ENCODE measurements at regions not wholly inside any gene's neighbourhood (a gene's known extent, or its start where the extent isn't known, plus 50 kb on each side); places are given as distances from the start of the nearest gene placed in this dataset.

DNA sequence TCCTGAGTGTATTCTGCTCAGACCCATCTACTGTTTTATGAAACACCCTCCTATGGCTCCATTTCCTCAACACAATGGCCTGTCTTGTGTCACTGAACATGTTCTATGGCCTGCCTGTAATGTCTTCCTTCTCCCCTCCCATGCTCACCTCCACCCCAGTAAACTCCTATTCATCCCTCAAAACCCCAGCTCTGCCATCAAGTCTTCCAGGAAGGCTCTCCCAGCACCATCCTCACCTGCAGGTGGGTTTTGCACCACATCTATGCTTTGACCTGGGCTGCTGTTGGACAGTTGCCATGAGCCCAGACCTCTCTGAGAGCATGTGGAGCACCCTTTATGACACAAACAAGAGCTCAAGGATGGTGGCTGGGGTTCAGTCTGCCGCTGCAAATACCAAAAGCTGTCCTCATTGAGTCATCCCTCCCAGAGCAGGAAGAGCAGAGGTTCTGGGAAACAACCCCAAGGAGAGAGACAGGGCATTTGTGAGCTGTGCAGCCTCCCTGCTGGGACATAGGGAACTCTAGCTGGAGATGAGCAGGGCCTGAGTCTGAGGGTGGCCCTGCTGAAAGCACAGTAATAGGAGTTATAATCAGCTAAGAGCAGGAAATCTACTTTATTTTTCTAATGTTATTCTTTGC is 93.8 kb upstream of the CD93 start:
- H3K4me3 Mint-ChIP-seq: no peak overlapping the region
- H3K27me3 Mint-ChIP-seq (ENCODE audit: insufficient read depth): peaks cover 8% of the 10 kb centered on the region
- H3K27ac Mint-ChIP-seq: no peak overlapping the region
- H3K9me3 Mint-ChIP-seq: peaks cover 3% of the 10 kb centered on the region
- no peak for DNase-seq (ENCODE audit: low spot score)
- H3K36me3 Mint-ChIP-seq (ENCODE audit: low read depth): no peaks in the 10 kb centered on the region
- H3K4me1 Mint-ChIP-seq (ENCODE audit: low read depth): no peaks in the 10 kb centered on the region
- intact Hi-C loops (cut with micrococcal nuclease): no loop called here

DNA sequence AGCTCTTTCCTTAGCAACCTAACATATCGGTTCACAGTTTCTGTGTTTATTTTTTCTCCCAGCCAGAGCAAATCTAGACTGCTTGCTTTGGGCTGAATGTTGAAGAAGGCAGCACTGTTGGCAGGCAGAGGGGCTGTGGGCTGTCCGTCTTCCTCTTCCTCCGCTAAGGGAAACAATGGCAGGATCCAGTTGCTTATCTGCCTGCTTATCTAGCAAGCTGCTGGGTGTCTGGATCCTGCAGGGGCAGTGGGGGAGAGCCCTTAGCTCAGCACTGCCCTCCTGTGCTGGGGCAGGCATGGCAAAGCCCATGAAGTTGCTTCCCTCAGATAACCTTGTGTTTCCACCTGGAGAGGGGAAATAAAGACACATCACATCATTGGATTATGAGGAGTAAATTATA is 92.7 kb upstream of the CD93 start:
- DNase-seq (ENCODE audit: low spot score): no peak
- no peaks in the 10 kb centered on the region for H3K36me3 Mint-ChIP-seq (ENCODE audit: low read depth)
- intact Hi-C loops (cut with micrococcal nuclease): no loop called here
- H3K27me3 Mint-ChIP-seq (ENCODE audit: insufficient read depth): peaks cover 12% of the 10 kb centered on the region
- no peaks in the 10 kb centered on the region for H3K4me1 Mint-ChIP-seq (ENCODE audit: low read depth)
- no peak overlapping the region for H3K4me3 Mint-ChIP-seq
- no peak overlapping the region for H3K27ac Mint-ChIP-seq
- H3K9me3 Mint-ChIP-seq: peaks cover 3% of the 10 kb centered on the region

DNA sequence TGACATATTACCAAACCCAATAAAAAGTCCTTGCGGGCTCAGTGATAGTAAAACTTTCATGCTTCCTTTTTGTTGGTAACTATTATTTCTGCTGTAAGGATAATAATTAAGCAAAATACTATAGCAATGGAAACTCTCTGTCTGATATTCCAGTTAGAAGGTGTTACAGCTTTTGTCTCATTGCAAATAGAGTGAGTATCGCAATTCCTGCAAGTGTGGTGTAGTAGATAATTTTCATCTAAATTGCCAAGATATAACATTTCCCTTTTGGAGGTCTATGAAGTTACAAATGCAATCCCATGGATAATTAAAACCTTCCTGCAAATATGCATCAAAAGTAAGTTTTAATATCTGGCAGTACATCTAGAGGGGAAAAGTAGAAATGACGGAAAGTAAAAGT is 88.7 kb upstream of the CD93 start:
- DNase-seq (ENCODE audit: low spot score): no peak
- no peaks in the 10 kb centered on the region for H3K9me3 Mint-ChIP-seq
- H3K27me3 Mint-ChIP-seq (ENCODE audit: insufficient read depth): peaks cover 32% of the 10 kb centered on the region
- no peak overlapping the region for H3K4me3 Mint-ChIP-seq
- no peaks in the 10 kb centered on the region for H3K4me1 Mint-ChIP-seq (ENCODE audit: low read depth)
- intact Hi-C loops (cut with micrococcal nuclease): no loop called here
- no peaks in the 10 kb centered on the region for H3K36me3 Mint-ChIP-seq (ENCODE audit: low read depth)
- H3K27ac Mint-ChIP-seq: no peak overlapping the region

DNA sequence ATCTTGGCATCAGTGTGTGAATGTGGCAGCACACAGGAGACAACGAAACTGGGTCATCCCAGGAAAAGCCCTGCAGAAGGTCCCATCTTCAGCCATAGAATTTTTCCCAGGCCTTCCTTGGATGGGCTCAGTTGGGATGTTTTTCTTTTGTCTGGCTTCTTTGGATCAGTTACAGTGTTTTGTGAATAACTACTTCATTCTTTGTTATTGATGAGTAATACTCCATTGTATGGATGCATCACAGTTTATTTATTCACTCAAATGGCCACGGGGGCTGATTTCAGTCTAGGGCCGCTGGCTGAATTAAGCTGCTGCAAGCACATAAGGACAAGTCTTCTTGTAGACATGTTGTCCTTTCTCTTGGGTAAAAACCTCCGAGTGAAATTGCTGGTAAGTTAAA is 81.3 kb upstream of the CD93 start:
- no peaks in the 10 kb centered on the region for H3K4me1 Mint-ChIP-seq (ENCODE audit: low read depth)
- no peak overlapping the region for H3K27ac Mint-ChIP-seq
- intact Hi-C loops (cut with micrococcal nuclease): no loop called here
- H3K27me3 Mint-ChIP-seq (ENCODE audit: insufficient read depth): peaks cover 16% of the 10 kb centered on the region
- H3K4me3 Mint-ChIP-seq: no peak overlapping the region
- H3K36me3 Mint-ChIP-seq (ENCODE audit: low read depth): no peaks in the 10 kb centered on the region
- no peaks in the 10 kb centered on the region for H3K9me3 Mint-ChIP-seq
- no peak for DNase-seq (ENCODE audit: low spot score)

DNA sequence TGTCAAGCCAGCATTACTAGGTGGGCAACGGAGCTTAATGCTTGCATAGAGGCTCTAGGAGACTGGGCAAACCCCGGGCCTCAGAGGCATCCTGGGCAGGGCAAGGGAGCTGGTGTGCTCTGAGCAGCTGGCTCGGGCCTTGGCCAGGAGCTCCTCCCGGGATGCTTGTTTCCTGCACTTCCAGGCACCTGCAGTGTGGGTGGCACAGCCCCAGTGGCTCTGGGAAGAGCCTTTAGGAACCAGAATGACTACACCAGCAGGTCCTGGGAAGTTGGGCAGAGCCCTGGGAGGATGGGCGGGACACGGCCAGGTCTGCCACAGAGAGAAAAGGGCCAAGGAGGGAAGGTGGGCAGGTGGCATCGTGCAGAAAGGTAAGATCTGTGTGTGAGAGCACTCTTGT is 80.4 kb upstream of the CD93 start:
- H3K27me3 Mint-ChIP-seq (ENCODE audit: insufficient read depth): peaks cover 8% of the 10 kb centered on the region
- H3K4me3 Mint-ChIP-seq: no peak overlapping the region
- DNase-seq (ENCODE audit: low spot score): no peak
- no peaks in the 10 kb centered on the region for H3K9me3 Mint-ChIP-seq
- H3K27ac Mint-ChIP-seq: no peak overlapping the region
- H3K4me1 Mint-ChIP-seq (ENCODE audit: low read depth): no peaks in the 10 kb centered on the region
- intact Hi-C loops (cut with micrococcal nuclease): no loop called here
- H3K36me3 Mint-ChIP-seq (ENCODE audit: low read depth): no peaks in the 10 kb centered on the region

DNA sequence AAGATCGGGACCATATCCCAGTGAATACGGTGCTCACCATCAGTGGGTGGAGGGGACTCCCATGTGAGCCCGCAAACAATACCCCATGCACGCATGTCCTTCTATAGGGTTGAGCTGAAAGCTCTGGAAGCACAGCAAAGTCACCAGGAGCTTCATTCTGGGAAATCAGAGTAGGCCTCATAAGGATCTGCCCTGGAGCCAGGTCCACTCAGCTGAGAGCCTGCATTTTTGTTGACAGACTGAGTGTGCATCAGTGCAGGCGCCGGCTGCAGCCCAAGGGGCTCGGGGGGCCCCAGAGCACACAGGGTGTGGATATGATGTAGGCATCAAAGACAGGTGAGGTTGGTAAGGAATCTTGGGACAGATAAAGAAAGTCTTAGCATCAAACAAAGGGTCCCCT is 79.8 kb upstream of the CD93 start:
- no peaks in the 10 kb centered on the region for H3K4me1 Mint-ChIP-seq (ENCODE audit: low read depth)
- H3K36me3 Mint-ChIP-seq (ENCODE audit: low read depth): no peaks in the 10 kb centered on the region
- no peak overlapping the region for H3K4me3 Mint-ChIP-seq
- intact Hi-C loops (cut with micrococcal nuclease): no loop called here
- no peak for DNase-seq (ENCODE audit: low spot score)
- H3K27ac Mint-ChIP-seq: no peak overlapping the region
- peaks cover 5% of the 10 kb centered on the region for H3K27me3 Mint-ChIP-seq (ENCODE audit: insufficient read depth)
- H3K9me3 Mint-ChIP-seq: no peaks in the 10 kb centered on the region

DNA sequence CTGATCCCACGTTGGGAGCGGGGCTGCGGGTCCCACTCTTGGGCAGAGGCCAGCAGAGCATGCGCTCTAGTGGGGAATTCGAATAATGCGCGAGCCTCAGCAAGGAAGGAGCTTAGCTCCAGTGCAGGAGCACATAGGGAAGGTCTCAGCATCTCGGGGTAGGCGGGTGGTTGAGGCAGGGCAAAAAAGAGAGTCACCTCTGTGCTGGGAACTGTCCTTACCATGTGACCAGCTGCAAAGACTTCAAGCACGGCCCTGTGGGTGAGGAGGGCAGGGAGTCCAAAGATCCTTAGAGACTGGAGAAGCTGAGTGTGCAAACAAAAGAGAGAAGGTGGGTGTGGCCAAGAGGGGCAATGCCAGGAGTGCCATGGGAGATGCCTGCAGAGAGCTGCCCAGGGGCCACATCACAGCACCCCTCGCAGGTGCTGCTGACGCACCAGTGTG is 79.2 kb upstream of the CD93 start:
- Mint-ChIP-seq H3K4me1 (ENCODE audit: low read depth) (peaks cover 4% of the 10 kb centered on the region), H3K36me3 (ENCODE audit: low read depth) (no peaks in the 10 kb centered on the region), H3K27ac (no peak overlapping the region), H3K27me3 (ENCODE audit: insufficient read depth) (peaks cover 5% of the 10 kb centered on the region), H3K9me3 (no peaks in the 10 kb centered on the region), H3K4me3 (no peak overlapping the region)
- intact Hi-C loops (cut with micrococcal nuclease): no loop called here
- DNase-seq (ENCODE audit: low spot score): no peak

DNA sequence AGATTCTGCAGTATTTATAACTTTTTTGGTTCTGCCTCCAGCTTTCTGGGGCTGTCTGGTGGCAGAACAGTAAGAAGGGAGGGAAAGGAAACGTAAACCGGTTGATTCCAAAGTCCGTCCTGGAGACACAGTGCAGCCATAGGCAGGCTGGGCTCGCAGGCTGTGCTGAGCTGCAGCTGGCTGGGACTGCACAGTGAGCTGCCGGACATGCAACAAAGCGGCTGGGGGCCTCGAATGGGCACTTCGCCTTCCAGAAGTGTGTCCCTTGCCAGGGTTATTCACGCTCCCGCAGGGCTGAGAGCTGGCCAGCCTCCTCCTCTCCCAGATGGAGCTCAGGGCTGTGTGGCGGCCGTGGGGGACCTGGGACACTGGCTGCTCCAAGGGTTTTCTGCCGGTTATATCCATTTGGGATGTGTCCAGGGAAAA is 78.1 kb upstream of the CD93 start:
- Mint-ChIP-seq H3K36me3 (ENCODE audit: low read depth) (no peaks in the 10 kb centered on the region), H3K4me3 (no peak overlapping the region), H3K4me1 (ENCODE audit: low read depth) (peaks cover 16% of the 10 kb centered on the region), H3K27ac (no peak overlapping the region), H3K27me3 (ENCODE audit: insufficient read depth) (no peaks in the 10 kb centered on the region), H3K9me3 (no peaks in the 10 kb centered on the region)
- no peak for DNase-seq (ENCODE audit: low spot score)
- intact Hi-C loops (cut with micrococcal nuclease): no loop called here

DNA sequence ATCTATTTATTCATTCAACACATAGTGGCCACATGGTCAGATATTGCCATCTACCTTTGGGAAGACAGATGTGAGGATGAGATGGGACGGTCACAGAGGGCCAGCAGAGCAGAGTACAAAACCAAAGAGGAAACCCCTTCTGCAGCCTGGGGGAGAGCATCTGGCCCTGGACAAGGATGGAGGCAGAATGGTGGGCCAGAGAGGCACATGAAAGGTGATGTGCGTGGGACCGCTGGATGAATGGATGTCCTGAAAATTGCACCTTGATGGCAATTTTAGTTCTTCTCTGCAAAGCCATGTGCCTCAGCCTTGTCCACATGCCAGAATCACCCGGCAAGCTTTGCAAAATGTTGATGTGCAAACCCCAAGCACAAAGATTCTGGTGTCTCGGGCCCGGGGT is 77.4 kb upstream of the CD93 start:
- H3K36me3 Mint-ChIP-seq (ENCODE audit: low read depth): no peaks in the 10 kb centered on the region
- no peak overlapping the region for H3K4me3 Mint-ChIP-seq
- H3K27me3 Mint-ChIP-seq (ENCODE audit: insufficient read depth): no peaks in the 10 kb centered on the region
- H3K9me3 Mint-ChIP-seq: no peaks in the 10 kb centered on the region
- H3K27ac Mint-ChIP-seq: no peak overlapping the region
- H3K4me1 Mint-ChIP-seq (ENCODE audit: low read depth): peaks cover 22% of the 10 kb centered on the region
- DNase-seq (ENCODE audit: low spot score): no peak
- intact Hi-C loops (cut with micrococcal nuclease): no loop called here

DNA sequence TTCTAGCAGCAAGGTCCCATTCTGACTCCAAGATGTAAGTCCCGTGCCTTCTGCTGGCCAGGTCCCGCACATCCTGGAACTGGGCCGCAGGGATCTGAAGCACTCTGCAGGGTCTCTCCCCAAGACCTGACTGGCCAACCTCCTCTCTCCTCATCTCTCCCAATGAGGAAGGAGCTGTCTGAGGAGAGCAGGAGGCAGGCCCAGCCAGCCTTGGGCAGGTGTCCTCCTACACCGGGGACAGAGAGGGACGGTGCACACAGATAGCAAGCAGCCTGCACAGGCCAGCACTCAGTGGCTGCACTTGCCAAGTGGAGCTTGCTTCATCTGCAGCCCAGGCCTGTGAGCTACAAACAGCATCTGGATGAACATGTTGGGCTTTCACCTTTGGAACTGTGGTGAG is 76.8 kb upstream of the CD93 start:
- no peaks in the 10 kb centered on the region for H3K27me3 Mint-ChIP-seq (ENCODE audit: insufficient read depth)
- H3K27ac Mint-ChIP-seq: no peak overlapping the region
- DNase-seq (ENCODE audit: low spot score): no peak
- H3K36me3 Mint-ChIP-seq (ENCODE audit: low read depth): no peaks in the 10 kb centered on the region
- intact Hi-C loops (cut with micrococcal nuclease): no loop called here
- H3K4me3 Mint-ChIP-seq: no peak overlapping the region
- peaks cover 29% of the 10 kb centered on the region for H3K4me1 Mint-ChIP-seq (ENCODE audit: low read depth)
- H3K9me3 Mint-ChIP-seq: no peaks in the 10 kb centered on the region

DNA sequence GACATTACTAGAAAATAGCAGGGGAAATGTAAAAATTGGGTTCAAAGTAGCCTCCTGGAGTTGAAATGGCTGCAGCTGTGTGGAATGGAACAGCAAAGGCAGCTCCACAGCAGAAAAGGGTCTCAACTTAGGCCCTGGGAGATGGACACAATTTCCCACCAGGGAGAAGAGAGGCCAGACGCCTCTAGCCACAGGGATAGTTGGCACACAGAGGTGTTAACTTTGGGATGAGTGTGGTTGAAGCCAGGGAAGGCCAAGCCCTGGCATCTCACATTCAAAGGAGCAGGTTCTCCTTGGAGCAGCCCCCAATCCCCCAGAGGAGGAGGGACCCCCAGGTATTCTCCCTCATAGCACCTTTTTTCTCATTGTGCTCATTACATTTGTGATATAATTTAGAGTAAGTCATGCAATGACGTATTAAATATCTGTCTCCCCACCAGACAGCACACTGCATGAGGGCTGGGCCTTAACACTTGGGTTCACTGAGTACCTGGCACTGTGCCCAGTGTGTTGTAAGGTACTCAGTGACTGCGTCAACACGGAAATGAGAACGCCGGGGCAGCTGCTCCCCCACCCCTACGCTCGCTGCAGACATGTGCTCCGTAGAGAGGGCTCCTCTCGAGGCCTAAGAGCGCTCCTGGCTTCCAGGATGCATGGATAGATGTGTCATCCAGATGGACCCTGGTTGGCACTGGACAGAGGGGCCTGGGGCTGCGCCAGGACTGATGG is 76.0 kb upstream of the CD93 start:
- intact Hi-C loops (cut with micrococcal nuclease): no loop called here
- Mint-ChIP-seq H3K4me1 (ENCODE audit: low read depth) (peaks cover 29% of the 10 kb centered on the region), H3K4me3 (no peak overlapping the region), H3K9me3 (no peaks in the 10 kb centered on the region), H3K36me3 (ENCODE audit: low read depth) (no peaks in the 10 kb centered on the region), H3K27ac (no peak overlapping the region), H3K27me3 (ENCODE audit: insufficient read depth) (no peaks in the 10 kb centered on the region)
- no peak for DNase-seq (ENCODE audit: low spot score)

DNA sequence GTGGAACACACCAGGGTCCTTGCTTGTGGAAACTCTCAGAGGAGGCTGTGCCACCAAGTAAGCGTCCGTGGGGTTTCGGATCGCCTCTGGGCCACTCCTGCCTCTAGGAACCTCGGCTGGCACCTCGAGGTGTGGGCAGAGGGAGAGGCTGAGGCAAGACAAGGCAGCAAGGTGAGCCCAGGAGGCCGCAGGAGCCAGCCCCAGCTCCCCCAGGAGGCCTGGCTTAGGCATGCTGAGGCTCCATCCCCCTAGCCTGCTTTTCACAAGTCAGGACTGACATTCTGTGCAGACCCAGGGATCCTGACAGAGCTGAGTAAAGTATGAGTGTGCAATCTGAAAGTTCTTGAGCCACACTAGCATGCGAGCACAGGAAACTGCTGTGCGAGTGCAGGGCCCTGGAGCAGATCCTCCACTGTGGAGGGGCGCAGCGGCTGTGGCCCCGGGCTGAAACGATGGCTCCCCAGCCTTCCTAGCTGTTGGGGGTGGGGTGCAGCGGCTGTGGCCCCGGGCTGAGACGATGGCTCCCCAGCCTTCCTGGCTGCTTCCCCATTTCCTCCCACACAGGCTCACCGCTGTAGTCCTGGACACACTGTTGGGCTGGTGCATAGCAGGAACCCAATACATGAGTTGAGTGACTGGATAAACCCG is 75.2 kb upstream of the CD93 start:
- intact Hi-C loops (cut with micrococcal nuclease): no loop called here
- no peaks in the 10 kb centered on the region for H3K36me3 Mint-ChIP-seq (ENCODE audit: low read depth)
- no peaks in the 10 kb centered on the region for H3K9me3 Mint-ChIP-seq
- no peak overlapping the region for H3K4me3 Mint-ChIP-seq
- DNase-seq (ENCODE audit: low spot score): no peak
- H3K27me3 Mint-ChIP-seq (ENCODE audit: insufficient read depth): no peaks in the 10 kb centered on the region
- H3K4me1 Mint-ChIP-seq (ENCODE audit: low read depth): peaks cover 29% of the 10 kb centered on the region
- H3K27ac Mint-ChIP-seq: no peak overlapping the region

DNA sequence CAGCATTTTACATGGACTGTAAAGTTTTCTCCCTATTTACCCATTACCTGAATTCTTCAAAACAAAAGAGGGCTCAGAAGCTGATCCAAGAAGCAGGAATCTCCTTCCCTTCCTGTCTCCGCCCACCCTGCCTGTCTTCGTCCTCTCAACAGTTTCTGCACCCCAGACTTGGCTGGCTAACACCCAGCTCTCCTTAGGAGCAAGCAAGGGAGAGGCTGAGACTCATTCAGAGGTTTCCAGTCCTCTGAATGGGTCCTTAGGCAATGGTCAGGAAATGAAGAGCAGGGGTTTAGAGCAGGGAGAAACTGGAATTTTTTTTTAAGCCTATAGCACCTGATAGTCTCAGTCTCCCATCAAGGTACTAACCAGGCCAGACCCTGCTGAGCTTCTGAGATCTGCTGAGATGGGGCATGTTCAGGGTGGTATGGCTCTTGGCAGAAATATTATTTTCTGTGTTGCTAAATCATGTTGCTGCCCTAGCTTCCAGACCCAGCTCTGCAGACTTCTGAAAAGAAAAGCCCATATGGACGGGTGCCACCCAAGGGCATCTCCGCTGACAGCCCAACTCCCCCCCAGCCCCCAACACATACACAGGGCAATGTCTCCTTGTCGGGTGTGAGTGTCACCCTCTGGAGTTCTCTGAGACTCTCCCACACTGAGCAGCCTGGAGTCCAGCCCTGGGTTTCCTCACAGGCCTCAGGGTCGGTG is 74.6 kb upstream of the CD93 start:
- no peak overlapping the region for H3K4me3 Mint-ChIP-seq
- intact Hi-C loops (cut with micrococcal nuclease): no loop called here
- no peak for DNase-seq (ENCODE audit: low spot score)
- H3K27ac Mint-ChIP-seq: no peak overlapping the region
- H3K4me1 Mint-ChIP-seq (ENCODE audit: low read depth): peaks cover 29% of the 10 kb centered on the region
- H3K9me3 Mint-ChIP-seq: no peaks in the 10 kb centered on the region
- H3K36me3 Mint-ChIP-seq (ENCODE audit: low read depth): no peaks in the 10 kb centered on the region
- no peaks in the 10 kb centered on the region for H3K27me3 Mint-ChIP-seq (ENCODE audit: insufficient read depth)

All from activated T-helper 1 cell treated with anti-CD3 and anti-CD28 coated beads, Interleukin-12 subunit alpha, Interleukin-12 subunit beta, Interleukin-2, Interleukin-4 antibody, amounts not matched to agents 30 ng/mL and 10 ng/mL and 1 ng/mL, durations not matched to agents 14 hours and 24 hours and 36 hours (primary cell).